NCI-H2196 (cell line): ENCODE measurements at regions not wholly inside any gene's neighbourhood (a gene's known extent, or its start where the extent isn't known, plus 50 kb on each side); places are given as distances from the start of the nearest gene placed in this dataset.
"Not testable (repeated sequence)": the region's sequence is repeated elsewhere in the genome, so short reads cannot be mapped to it uniquely, and the experiment has no call there.

Experiments
- DNase-seq: peaks from one replicate; lab custom pipeline; 2025; ENCODE audit not compliant: unreplicated experiment; lab: John Stamatoyannopoulos, UW

DNA sequence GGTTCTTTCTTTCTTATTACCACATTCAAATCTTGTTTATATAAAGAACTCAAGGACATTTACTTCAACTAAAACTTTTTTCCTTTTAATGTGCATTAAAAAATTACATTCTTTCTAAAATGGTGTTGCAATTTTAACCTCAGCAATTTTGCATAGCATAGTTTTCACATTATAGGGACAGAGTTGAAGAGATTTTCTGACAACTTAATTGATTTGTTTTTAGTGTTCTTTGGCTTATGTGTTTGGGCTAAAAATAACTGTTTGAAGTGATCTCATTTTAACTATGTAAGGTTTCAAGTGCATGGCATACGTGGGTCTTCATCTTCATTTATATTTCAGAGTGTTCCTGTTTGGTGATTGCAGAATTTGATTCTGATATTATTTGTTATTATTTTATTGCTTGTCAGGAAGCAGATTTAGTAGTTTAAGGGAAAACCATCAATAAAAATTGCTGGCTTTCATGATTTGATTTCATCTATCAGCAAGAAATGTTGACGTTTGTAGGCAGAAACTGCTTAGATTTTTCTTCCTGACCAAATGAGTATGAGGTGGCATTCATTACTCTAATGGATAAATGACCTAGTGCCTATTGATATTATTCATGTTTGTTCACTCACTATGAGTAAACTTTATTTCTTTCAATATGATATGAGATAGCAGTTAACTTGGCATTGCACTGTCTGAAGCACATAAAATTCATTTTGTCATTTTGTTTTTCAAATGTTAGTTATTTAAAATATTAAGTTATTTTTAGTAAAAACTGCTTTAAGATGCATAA, 398.4 kb downstream of the NUP35 start:
- DNase-seq, result no peak

DNA sequence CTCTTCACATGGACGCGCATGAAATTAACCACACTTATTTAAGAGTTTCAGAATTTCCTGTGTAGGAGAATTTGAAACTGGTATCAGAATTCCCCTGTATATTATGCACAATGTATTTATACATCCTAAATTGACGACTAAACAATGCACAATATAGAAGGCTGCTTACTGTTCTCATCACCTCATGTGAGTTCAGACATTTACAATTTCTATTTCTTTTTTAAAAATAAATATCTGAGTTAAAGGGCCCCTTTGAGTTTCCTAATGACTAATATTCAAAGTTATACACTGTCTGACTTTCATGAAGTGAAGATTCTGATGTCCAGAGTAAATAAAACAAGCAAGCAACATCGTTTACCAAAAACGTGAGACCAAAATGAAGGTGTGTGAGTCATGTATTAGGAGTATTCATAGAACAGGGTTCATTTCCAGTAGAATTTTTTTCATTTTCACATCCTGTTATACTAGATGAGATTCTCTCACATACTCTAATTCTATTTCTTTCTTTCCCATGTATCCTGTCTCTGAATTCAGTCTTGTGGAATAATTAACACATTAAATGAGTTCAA, 406.2 kb downstream of the NUP35 start:
- no peak for DNase-seq

GRCh38 chr2:183532514-183532913, 408.3 kb downstream of the NUP35 start:
- no peak for DNase-seq

GRCh38 chr2:183533021-183533420, 408.8 kb downstream of the NUP35 start:
- no peak for DNase-seq

GRCh38 chr2:183536290-183536689, 412.0 kb downstream of the NUP35 start:
- DNase-seq, result no peak

DNA sequence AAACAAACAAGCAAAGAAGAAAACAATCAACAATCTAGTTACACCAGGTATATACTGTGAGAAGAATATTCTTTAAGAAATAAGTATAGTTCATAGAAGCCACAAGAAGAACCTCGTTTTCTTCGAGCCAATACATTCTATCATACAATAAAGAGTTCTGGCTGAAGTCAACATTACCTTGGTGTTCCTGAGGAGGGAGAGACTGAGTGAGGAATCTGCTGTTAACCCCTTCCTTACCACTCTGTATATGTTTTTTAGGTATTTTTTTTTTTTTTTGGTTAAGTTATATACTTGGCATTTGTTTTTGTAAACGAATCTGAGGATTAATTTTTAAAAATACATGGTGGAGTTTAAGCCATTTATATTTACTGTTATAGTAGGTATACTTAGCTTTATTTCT, 412.5 kb downstream of the NUP35 start:
- DNase-seq, result no peak

- no peak for DNase-seq
Observed at GRCh38 chr2:183541766-183542165, 417.5 kb downstream of the NUP35 start.

DNA sequence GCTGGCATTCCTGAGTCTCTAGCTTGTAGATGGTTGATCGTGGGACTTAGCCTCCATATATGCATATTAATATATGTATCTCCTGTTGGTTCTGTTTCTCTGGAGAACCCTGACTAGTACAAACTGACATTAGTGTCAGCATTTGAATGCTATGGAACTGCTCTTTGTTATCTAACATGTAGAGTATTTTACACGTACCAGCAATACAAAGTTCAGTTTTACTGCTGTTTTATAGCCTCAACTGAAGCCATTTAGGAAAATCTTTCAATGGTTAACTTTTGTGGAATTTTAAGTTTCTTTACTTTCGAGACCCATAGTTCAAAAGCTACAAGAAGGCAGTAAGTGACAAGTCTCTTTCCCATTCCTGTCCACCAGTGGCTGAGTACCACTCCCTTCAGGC, 418.4 kb downstream of the NUP35 start:
- DNase-seq, result no peak

- no peak for DNase-seq
Observed at GRCh38 chr2:183543222-183543621, 419.0 kb downstream of the NUP35 start.

DNA sequence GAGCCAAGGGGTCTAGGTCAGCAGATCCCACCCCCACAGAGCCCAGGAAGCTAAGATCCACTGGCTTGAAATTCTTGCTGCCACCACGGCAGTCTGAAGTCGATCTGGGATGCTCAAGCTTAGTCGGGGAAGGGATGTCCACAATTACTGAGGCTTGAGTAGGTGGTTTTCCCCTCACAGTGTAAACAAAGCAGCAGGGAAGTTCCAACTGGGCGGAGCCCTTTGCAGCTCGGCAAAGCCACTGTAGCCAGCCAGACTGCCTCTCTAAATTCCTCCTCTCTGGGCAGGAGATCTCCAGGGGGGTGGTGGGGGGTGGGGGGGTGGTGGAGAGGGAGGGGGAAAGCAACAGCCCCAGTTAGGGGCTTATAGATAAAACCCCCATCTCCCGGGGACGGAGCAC, 419.5 kb downstream of the NUP35 start:
- no peak for DNase-seq

- DNase-seq, result not testable (repeated sequence)
Observed at GRCh38 chr2:183546560-183547350, 422.5 kb downstream of the NUP35 start.

DNA sequence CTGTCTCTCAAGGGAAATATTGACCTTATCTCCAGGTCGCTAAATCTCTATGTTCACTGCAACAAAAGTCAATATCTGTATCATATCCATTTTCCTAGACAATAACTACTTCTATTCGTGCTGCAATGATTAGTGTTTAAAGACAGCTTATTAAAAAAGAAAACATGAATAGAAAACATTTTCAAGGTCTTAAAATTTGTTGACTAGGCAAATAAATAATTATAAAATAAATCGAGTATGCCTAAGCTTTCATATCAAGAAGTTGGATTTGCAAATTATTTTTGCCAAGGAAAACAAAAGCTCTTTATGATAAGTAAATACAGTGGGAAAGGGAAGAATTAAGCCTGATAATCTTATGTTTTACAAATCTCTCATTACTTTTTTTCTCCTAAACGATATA, 428.5 kb downstream of the NUP35 start:
- DNase-seq, result no peak

- no peak for DNase-seq
Observed at GRCh38 chr2:183564726-183565125, 440.5 kb downstream of the NUP35 start.

DNA sequence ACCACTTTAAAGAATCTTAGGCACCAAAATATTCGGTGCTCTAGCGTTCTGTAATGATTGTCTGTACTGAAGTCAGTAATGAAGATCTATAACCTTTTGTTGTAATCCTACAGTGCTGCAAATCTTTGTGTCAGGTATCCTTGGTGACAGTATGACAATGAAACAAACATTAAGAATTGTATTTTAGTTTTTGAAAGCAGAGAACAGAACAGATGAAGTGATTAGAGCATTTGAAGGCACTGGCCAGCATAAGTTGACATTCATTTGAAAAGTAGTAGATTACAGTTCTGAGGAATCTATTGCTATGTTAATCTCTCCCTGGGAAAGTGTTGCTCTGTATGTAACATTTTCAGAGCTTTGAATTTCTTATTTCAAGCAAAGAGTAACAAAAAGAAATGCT, 451.2 kb downstream of the NUP35 start:
- DNase-seq, result no peak

- DNase-seq, result no peak
Observed at GRCh38 chr2:183579686-183580085, 455.4 kb downstream of the NUP35 start.

DNA sequence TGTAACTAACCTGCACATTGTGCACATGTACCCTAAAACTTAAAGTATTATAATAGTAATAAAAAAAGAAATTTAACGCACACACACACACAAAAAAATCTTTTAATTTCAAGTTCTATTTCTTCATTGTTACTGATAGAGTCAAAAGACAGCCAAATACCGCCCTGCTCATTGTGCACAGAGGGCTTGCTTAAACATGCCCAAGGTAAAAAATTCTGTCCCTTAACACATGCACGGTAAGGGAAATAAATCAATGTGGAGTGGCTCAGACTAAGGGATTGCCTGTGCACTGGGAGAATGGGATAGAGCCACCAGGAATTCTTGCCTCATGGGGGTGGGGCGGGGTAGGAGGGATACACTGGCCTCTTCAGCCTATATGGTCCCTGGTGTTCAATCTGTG, 468.0 kb downstream of the NUP35 start:
- DNase-seq, result no peak

DNA sequence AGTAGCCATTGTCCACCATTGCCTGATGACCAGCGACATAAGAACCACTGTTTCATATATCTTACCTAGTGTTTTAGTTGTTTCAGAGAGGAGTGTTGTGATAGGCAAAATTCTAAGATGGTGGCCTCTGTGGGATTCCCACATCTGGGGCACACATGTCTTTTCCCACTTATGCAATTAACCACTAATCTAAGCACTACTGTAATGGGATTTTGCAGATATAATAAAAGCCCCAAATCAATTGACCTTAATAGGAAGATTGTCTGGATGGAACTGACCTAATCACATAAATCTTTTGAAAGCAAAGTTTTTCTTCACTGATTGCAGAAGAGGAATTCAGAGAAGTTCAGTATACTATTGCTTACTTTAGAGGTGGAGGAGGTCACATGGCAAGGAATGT, 469.9 kb downstream of the NUP35 start:
- no peak for DNase-seq

DNA sequence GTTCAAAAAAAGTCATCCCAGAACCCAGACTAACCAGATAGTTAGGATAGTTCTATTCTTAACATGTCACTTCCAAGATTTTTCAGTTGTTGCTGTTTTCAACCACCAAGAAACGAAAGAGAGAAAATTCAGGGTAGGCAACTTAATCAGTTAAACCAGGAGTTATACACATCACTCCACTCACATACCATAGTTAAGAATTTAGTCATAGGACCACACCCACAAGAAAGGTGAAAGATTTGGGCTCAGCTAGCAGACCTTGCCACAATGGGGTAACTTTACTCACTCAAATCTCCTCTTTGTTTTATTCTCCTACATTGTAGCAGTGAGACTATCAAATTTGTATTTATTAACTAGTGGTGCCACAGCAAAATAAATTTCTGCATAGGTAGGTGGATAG, 473.6 kb downstream of the NUP35 start:
- no peak for DNase-seq

DNA sequence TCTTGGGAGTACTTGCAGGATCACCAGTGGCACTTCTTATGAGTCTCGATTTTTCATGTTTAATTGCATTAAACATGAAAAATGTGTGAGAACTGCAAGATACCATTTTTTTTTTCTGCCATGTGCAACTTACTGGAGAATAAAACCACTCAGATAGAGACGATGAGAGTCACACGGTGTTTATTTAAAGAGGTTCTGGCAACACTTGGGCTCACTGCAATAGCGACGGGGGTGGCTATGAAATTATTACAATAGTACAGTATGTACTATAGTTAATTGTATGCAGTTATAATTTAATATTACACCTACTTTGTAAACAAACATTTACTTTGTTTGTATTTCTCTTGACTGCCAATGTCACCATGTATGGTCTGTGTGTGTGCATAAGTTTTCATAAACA, 479.8 kb downstream of the NUP35 start:
- DNase-seq, result no peak

DNA sequence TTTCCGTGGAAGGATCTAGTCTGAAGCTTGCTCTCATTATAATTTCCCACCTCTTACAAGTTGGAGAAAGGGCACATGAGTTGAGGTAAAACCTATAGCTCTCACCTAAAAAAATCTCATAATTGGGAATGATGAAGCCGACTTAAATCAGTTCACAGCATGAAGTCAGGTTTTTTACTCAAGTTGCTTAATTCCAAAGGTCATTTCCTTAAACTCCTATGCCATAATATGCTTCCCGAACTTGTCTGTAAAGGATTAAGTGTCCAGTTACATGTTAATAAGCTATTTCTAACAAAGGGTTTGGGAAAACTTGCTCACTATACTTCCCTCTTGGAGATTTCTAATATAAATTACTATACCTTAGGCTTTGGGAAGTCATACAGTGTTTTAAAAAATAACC, 481.2 kb downstream of the NUP35 start:
- DNase-seq, result no peak

DNA sequence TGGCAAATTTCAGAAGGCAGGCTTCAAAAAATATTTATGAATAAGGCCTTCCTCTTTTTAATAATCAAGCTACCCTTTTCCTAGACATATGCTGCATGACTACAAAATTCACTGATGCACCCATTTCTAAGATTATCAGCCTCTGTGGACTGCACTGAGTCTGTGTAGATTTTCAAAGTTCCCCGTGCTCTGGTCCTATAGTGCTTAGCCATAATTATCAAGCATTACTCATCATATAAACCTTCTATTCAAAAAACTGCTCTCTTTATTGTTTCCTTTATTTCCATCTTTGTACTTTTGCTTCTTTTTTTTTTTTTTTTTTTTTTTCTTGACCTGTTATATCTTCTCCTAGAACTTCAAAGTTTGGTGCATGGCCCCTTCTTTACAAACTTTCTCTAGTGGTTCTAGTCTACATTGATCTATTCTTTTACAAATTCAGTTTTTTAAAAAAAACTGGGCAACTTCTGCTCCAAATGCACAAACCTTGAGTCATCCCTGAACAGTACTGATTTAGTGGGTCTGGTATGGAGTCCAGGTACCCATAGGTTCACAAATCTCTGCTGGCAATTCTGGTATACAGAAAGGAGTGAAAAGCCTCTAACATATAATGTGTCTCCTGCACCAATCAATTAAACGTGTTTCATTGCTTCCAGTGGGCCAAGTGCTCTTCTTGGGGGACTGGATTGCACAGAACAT, 481.9 kb downstream of the NUP35 start:
- no peak for DNase-seq

- no peak for DNase-seq
Observed at GRCh38 chr2:183606718-183607085, 482.5 kb downstream of the NUP35 start.
